Fibroblast of lung (primary cell): ENCODE measurements at regions not wholly inside any gene's neighbourhood (a gene's known extent, or its start where the extent isn't known, plus 50 kb on each side); places are given as distances from the start of the nearest gene placed in this dataset.

Experiments used
- EZH2 ChIP-seq: IDR thresholded peaks from 2 replicates; pipeline ENCODE4 v1.5.1; 2012; ENCODE audit warnings: low read length, control low read depth, mild to moderate bottlenecking; ENCODE audit errors: missing control alignments
- TF ChIP-seq, protein P1 (sequence below), 2 donors: IDR thresholded peaks in 1 of 2; conservative IDR thresholded peaks in 1 of 2; 1 replicate in 1 of 2; 2 replicates in 1 of 2; pipeline ENCODE4 v1.5.1; 2011 to 2012; ENCODE audit warnings: low read length in 2 of 2, control low read depth in 1 of 2, inconsistent platforms in 1 of 2, low read depth in 1 of 2, mild to moderate bottlenecking in 1 of 2

GRCh38 chr2:221100467-221101089, 471.5 kb downstream of the EPHA4 start:
- TF ChIP-seq, protein P1, sequence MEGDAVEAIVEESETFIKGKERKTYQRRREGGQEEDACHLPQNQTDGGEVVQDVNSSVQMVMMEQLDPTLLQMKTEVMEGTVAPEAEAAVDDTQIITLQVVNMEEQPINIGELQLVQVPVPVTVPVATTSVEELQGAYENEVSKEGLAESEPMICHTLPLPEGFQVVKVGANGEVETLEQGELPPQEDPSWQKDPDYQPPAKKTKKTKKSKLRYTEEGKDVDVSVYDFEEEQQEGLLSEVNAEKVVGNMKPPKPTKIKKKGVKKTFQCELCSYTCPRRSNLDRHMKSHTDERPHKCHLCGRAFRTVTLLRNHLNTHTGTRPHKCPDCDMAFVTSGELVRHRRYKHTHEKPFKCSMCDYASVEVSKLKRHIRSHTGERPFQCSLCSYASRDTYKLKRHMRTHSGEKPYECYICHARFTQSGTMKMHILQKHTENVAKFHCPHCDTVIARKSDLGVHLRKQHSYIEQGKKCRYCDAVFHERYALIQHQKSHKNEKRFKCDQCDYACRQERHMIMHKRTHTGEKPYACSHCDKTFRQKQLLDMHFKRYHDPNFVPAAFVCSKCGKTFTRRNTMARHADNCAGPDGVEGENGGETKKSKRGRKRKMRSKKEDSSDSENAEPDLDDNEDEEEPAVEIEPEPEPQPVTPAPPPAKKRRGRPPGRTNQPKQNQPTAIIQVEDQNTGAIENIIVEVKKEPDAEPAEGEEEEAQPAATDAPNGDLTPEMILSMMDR (conservative IDR thresholded peaks at IDR 0.05 in 1 of 2, IDR thresholded peaks at IDR 0.05 in 1 of 2; ENCODE audit: low read depth in 1 of 2, low read length in 2 of 2): peak in 1 of 2 donors; percentile 23
- no peak for TF ChIP-seq EZH2
